ENCODE measurements at regions not wholly inside any gene's neighbourhood (a gene's known extent, or its start where the extent isn't known, plus 50 kb on each side); places are given as distances from the start of the nearest gene placed in this dataset.

DNA sequence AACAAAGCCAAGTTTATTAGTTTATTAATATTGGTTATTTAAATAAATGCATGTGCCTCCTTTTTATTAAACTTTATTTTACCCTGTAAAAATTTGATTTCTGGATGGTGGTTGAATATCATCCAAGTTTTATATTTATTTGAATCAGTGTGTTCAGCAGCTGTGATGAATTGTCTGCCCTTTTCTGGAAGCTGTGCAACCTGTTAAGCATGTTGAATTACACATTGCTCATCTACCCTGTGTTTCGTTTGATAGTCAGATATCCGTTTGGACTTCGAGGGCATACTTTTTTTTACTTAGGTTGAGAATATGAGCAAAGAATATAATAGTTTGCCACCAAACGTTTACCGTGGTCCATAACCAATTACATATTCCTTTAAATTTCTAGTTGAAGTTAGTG is 95.8 kb upstream of the TENM3 start:
- no peak for DNase-seq (ENCODE audit: low read depth, low spot score)

DNA sequence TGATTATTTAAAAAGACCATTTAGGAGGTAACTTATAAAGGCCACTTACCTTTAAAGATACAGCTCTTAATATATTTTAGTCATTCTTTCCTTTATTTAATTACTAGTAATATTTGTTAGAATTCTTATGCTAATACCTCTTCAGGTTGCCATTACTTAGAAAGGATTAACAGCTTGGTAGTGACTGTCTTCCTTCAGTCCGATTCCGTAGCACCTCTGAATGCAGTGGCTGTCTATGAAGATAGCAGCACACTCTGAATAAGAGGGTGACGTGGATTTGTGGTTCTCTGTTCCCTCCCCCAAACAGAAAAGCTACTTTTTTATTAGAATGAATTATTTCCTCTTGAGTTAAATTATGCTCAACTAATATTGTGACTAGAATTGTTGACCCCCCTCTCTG is 92.6 kb upstream of the TENM3 start:
- no peak for DNase-seq (ENCODE audit: low read depth, low spot score)

- DNase-seq (ENCODE audit: low read depth, low spot score): no peak
Measured at GRCh38 chr4:182155806-182156205, 87.4 kb upstream of the TENM3 start.

- no peak for DNase-seq (ENCODE audit: low read depth, low spot score)
Measured at GRCh38 chr4:182163180-182163579, 80.0 kb upstream of the TENM3 start.

DNA sequence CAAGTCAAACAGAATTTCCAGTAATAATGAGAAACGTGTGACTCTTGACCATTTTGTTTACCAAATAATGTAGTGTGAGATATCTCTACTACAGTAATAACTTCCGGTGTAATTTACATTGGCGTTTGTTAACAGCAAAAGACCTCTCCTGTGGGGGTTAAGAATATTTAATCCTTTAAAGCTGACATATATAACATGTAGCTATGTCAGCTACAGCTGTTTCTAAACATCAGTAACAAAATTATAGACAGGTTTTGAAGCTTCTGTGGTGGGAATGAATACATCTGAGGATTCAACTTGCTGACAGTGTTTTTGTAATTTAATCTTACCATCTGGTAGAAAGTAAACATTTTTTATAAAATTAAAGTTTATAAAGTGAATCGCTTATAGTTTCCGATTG is 73.6 kb upstream of the TENM3 start:
- DNase-seq (ENCODE audit: low read depth, low spot score): no peak

GRCh38 chr4:182169987-182170386 is 73.2 kb upstream of the TENM3 start:
- no peak for DNase-seq (ENCODE audit: low read depth, low spot score)

DNA sequence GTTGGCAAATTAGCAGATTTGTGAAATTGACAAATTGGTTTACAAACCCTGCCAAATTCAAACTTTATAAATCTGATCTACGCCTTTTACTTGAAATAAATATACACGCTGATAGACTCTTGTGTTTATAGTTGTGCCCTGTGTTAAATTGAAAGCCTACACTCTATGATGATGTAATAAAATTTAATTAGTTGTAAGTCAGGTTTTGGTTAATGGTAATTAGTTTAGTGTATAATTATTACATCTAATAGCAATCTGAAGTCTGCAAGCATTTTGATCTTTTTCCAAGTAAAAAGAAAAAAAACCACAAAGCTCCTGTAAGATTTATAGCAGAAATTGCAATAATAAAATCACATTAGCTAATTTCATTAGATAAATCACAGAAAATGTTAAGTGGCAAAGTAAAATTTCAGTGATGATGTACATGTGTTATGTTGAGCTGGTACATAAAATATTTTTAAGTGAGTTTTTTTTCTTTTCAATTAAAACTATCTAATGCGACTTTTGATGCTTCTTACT is 72.7 kb upstream of the TENM3 start:
- DNase-seq (ENCODE audit: low read depth, low spot score): no peak

DNA sequence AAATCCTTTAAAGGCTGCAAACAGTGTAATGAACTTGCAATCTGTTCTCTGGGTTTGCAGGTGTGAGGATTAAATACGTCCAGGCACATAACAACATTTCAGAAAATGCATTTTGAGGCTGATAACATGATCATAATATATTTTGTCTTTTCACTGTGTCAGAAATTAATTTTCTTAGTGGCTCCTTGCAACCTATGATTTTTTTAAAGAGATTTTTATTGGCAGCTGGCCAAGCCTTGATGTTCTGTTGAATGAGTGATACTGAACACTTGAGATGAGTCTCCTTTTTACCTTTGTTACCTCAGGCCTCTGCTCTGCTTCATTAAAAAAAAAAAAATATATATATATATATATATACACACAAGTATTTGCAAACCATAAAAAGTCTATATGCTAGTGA is 68.2 kb upstream of the TENM3 start:
- DNase-seq (ENCODE audit: low read depth, low spot score): no peak

GRCh38 chr4:182175788-182176519 is 67.2 kb upstream of the TENM3 start:
- DNase-seq (ENCODE audit: low read depth, low spot score): no peak

DNA sequence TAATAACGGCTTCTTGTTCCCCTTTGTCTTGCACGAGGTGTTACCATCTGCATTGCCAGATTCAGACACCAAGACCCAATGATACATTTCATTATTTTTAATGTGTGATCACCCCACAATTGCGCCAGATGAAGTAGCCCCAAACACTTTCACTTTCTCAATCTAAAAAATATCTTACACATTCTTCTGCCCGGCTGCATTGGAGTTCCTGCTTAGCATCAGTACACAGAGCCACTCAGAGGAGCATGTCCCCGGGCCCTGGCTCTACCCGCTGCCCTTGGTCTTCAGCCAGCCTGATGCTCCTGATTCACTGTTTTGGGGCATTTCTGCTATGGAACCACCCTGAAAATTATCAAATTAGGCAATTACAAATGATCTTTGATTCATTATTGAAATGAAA is 66.0 kb upstream of the TENM3 start:
- no peak for DNase-seq (ENCODE audit: low read depth, low spot score)

DNA sequence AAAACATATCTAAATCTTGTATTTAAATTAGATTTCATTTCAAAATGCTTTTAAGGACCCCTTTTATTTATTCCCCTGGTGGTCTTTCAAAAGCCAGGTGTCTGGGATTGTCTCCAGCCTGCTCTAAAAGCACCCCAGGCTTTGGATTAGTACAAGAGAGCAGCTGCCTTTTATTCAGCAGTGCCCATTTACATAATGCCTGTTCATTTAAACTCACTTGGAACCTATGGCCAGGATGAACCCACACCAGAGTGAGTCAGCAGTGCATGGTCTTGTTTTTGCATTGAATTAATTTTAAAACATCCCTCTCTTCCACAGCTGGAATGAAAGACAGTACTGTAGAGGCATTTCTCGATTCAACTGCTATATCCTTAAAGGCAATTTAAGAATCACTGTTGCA is 64.1 kb upstream of the TENM3 start:
- peak; percentile 9 for DNase-seq (ENCODE audit: low read depth, low spot score)

DNA sequence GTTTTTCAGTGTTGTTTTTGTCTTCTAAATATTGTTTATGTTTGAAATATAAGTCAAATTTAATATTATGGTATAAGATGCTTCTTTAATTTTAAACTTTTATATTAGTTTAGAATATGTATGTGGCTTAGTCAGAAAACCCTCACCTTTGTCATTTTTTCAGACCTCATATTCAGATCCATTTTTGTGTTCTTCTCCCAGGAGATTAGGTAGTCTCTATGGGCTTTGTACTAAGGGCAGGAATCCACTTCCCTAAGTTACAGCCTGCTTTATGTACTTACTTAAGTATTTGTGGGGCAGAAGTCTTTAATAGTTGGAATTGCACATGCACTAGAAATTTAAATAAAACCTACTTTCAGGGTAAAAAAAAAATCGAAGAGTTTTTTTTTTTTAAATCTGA is 63.5 kb upstream of the TENM3 start:
- DNase-seq (ENCODE audit: low read depth, low spot score): no peak

DNA sequence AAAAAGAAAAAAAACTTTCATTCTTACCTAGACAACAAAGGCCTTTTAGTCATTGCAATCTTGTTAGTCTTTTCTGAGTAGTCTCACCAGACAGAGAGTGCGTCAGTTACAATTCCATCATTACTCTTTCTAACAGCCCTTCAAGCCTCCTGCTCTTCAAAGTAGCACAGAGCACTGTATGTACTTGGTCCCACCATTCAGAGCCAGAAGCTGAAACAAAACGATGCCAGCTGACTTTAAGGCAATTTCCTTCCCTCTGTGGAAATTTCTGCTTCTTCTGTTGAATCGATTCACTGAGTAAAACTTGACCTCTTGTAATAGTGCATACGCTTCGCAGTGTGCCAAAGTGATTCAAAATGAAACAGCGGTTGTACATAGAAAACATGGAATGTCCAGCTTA is 57.7 kb upstream of the TENM3 start:
- no peak for DNase-seq (ENCODE audit: low read depth, low spot score)

DNA sequence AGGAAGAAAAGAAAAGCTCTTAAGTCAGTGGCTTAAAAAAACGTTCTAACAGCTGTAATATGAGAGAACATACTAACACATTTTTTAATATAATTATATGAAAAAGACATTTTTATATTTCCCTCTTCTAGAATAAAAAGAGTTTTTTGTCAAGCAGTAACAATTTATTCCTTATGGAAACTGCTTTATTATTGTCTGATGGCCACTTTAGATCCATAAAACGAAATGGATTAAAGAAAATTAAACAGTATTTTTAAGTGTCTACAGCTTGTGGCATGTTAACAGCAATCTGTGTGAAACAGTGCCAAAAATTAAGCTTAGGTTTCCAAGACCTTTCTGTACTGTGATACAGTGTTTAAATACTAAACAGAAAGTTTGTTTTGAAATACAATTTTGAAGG is 55.5 kb upstream of the TENM3 start:
- no peak for DNase-seq (ENCODE audit: low read depth, low spot score)

DNA sequence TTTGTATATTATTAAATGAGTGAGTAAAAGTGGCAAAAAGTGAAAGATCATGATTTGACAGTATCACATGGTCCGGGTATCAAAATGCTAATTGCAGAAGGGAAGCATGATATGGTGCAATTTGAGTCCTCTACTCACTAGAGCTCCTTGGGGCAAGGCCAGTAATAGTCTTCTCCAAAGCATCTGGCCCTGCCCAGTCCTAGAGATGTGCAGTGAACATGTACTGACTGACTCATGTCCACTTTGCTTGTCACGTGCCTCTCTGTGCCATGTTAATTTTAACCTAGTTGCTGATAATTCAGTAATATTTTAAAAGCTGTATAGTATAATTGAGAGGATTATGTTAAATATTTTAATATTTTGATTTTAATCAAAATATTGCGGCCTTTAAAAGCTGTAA is 54.6 kb upstream of the TENM3 start:
- no peak for DNase-seq (ENCODE audit: low read depth, low spot score)

- DNase-seq (ENCODE audit: low read depth, low spot score): no peak
Measured at GRCh38 chr4:182189103-182189878, 53.9 kb upstream of the TENM3 start.

DNA sequence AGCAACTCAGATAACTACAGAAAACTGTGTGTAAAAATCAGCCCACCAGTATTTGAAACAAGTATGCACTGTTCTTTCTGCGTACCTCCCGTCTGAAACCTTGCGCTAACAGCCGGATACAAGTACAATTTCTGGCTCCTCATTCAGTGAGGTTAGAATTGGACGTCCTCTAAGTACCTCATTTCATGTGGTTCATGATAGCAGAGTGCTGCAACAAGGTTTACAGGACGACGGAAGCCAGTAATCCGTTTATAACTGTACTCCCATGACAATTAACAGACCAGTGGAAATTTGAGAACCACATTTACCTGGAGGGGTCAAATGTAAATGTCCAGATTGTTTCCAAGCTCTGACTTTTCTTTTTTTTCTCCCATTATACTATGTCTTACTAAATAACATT is 52.9 kb upstream of the TENM3 start:
- no peak for DNase-seq (ENCODE audit: low read depth, low spot score)

DNA sequence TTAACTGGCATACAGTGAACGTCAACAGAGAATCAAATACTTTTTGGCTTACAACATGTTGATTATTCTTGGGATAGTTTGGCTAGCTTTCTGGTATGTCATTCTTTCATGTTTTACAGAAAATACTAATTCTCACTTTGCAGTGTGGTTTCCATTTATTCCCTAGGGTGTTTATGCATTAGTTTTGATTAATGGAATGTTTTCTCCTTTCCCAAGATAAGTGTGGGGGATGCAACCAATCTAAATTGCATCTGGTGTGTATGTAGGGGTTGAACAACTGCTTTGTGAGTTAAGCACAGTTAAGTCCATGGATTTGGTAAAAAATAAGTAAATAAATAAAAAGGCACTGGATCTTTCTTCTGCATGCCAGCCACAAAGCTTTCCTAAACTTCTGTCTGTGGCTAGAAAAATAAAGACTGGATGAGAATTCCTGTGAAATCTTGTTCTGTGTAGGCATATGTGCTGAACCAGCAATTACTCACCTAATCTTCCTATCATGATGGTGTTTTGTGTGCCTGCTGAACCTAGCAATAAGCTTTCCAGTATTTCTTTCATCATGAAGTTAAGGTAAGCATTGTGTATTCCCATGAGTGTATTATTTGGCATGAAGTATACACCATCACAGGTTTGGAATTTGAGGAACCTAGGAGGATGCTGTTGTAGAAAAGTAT is 50.6 kb upstream of the TENM3 start:
- no peak for DNase-seq (ENCODE audit: low read depth, low spot score)

DNA sequence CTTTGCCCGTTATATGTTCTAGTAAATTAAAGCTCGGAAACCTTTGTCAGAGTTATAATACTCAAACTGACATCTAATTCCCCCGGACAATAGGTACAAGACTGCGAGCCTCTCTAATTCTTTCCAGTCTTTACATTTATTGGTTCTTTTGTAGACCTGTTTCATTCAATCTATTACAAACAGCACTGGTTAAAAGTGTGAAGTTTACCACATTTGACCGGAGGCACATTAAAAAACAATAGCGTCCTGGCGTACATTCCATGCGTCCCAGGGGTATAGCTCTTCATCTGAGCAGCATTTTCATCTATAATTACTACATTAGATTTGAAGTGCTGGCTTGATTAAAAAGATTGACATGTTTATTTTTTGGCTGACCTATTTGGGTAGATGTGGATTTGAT is 49.9 kb upstream of the TENM3 start:
- no peak for DNase-seq (ENCODE audit: low read depth, low spot score)

Data from smooth muscle cell of the brain vasculature (primary cell).